Ascending aorta (tissue), 2 donors: ENCODE measurements at regions not wholly inside any gene's neighbourhood (a gene's known extent, or its start where the extent isn't known, plus 50 kb on each side); places are given as distances from the start of the nearest gene placed in this dataset.

ENCODE experiments used
- DNase-seq, 2 donors: peaks; one replicate each; pipeline ENCODE4 v3.0.0-alpha.2; 2019; ENCODE audit warnings: low spot score in 2 of 2
- H3K27ac ChIP-seq, 2 donors: fragments of 200-600 bp; sonication (generic); one replicate each; pipeline ENCODE4 v1.5.1; 2016 to 2017; ENCODE audit warnings: mild to moderate bottlenecking in 1 of 2
- H3K27me3 ChIP-seq: fragments of 200-600 bp; sonication (generic); one replicate; pipeline ENCODE4 v1.5.1; 2017
- H3K36me3 ChIP-seq, 2 donors: fragments of 200-600 bp; sonication (generic); one replicate each; pipeline ENCODE4 v1.5.1; 2016
- H3K4me1 ChIP-seq, 2 donors: fragments of 200-600 bp; sonication (generic); one replicate each; pipeline ENCODE4 v1.5.1; 2016 to 2017; ENCODE audit warnings: mild to moderate bottlenecking in 1 of 2
- H3K4me3 ChIP-seq, 2 donors: fragments of 200-600 bp; sonication (generic); one replicate each; pipeline ENCODE4 v1.5.1; 2016 to 2017; ENCODE audit warnings: mild to moderate bottlenecking in 1 of 2
- H3K9me3 ChIP-seq, 2 donors: fragments of 200-600 bp; sonication (generic); one replicate each; pipeline ENCODE4 v1.5.1; 2016
- intact Hi-C: fragments of 100-400 bp; cut with DNase I; formaldehyde crosslinking; loops from one replicate; pipeline ENCODE4 v1.15.1; 2023
- TF ChIP-seq, protein P1 (sequence below), 3 experiments: fragments of 200-600 bp in 2 of 3; fragments of 450-650 bp in 1 of 3; sonication (generic) in 2 of 3; IDR thresholded peaks; one replicate each; pipeline ENCODE4 v1.5.1; 2016 to 2019; ENCODE audit warnings: antibody characterized with exemption in 3 of 3, mild to moderate bottlenecking in 1 of 3, moderate library complexity in 1 of 3

DNA sequence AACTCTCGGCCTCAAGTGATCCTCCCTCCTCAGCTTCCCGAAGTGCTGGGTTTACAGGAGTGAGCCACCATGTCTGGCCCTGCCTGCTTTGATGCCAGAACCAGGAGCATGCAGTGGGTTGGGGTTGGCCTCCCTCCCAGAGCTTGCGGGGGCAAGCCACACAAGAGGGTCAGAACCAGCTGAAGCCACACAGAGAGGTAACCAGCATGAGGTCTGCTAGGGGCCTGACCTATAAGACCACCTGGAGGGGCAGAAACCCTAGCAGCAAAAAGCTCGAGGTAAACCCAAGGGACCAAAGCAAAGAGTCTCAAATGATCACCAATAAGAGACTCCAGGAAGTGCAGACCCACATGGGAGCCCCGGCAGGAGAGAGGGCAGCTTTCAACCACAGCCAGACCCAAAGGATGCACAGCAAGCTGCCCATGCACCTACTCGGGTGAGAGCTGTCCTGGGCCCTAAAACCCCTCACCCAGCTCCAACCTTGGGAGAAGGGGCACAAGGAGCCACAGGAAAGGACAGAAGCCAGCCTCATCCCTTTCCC lies 81.2 kb downstream of the TOMM20 start:
- Histone ChIP-seq H3K36me3 (no peaks in the 10 kb centered on the region), H3K4me1 (peaks cover 9 to 44% of the 10 kb centered on the region in 2 donors), H3K4me3 (peak overlapping the region in 1 of 2 donors; percentile 21), H3K27ac (peak overlapping the region; percentile 85 to 94), H3K27me3 (no peaks in the 10 kb centered on the region), H3K9me3 (no peaks in the 10 kb centered on the region)
- TF ChIP-seq, protein P1, sequence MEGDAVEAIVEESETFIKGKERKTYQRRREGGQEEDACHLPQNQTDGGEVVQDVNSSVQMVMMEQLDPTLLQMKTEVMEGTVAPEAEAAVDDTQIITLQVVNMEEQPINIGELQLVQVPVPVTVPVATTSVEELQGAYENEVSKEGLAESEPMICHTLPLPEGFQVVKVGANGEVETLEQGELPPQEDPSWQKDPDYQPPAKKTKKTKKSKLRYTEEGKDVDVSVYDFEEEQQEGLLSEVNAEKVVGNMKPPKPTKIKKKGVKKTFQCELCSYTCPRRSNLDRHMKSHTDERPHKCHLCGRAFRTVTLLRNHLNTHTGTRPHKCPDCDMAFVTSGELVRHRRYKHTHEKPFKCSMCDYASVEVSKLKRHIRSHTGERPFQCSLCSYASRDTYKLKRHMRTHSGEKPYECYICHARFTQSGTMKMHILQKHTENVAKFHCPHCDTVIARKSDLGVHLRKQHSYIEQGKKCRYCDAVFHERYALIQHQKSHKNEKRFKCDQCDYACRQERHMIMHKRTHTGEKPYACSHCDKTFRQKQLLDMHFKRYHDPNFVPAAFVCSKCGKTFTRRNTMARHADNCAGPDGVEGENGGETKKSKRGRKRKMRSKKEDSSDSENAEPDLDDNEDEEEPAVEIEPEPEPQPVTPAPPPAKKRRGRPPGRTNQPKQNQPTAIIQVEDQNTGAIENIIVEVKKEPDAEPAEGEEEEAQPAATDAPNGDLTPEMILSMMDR (IDR thresholded peaks at IDR 0.05): no peak
- intact Hi-C loops: no loop called here
- no peak for DNase-seq

DNA sequence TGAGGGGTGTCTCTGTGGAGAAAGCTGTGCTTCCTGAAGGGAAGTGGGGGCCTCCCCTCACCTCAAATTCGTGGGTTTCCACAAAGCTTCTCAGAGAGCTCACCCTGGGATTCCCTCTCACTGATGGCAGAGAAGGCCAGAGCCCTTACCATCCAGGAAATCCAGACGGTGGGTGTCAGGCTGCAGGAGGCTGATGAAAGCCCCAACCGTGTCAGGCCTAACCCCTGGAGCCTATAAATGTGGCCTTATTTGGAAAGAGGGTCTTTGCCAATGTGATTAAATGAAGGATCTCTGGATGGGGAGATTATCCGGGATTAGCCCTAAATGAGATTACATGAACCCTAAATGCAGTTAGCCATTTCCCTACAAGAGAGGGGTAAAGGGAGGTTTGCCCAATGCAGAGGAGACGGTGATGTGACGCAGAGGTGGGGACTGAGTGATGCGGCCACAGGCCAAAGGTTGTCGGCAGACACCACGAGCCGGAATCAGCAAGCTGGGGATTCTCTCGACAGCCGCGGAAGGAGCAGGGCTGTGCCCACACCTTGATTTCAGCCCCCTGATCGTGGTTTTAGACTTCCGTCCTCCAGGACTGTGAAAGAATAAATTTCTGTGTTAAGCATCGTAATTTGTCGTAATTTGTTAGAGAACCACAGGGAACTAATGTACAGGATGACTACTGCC lies 82.6 kb downstream of the TOMM20 start:
- DNase-seq: no peak
- Histone ChIP-seq H3K9me3 (no peaks in the 10 kb centered on the region), H3K27ac (peak overlapping the region in 1 of 2 donors; percentile 85), H3K27me3 (no peaks in the 10 kb centered on the region), H3K4me1 (peaks cover 9 to 34% of the 10 kb centered on the region in 2 donors), H3K4me3 (no peak overlapping the region), H3K36me3 (no peaks in the 10 kb centered on the region)
- intact Hi-C loops: no loop called here
- TF ChIP-seq, protein P1 (IDR thresholded peaks at IDR 0.05): no peak

DNA sequence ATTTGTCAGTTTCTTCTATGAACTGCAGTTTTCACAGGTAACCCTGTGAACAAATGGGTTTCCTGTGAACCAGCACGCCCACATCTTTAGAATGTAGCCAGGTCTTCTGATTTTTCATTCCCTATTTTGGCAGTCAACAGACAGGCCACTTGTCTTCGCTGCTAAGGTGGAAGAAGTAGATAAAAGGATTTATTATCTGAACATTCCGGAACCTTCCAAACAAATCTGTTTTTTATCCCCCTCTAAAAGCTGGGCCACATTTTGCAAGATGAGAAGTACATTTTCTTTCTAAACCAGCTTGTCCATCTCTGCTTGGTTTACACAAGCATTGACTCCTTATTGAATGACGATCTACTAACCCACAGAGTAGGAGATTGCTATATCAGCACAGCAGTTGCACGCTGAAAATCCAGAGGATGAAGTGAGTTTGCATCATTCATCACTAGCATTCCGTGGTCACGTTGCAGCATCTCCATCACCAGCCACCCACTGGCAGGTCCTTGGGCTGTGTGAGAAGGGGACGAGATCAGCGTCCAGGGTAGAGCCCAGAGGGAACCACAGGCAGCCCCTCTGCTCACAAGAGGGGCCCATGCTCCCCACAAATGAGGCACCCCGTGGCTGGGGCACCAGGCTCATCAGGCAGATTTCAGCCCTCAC lies 83.5 kb downstream of the TOMM20 start:
- Histone ChIP-seq H3K36me3 (no peaks in the 10 kb centered on the region), H3K27ac (no peak overlapping the region), H3K4me1 (peaks cover 9 to 28% of the 10 kb centered on the region in 2 donors), H3K4me3 (no peak overlapping the region), H3K9me3 (no peaks in the 10 kb centered on the region), H3K27me3 (no peaks in the 10 kb centered on the region)
- no peak for DNase-seq
- TF ChIP-seq, protein P1 (IDR thresholded peaks at IDR 0.05): no peak
- intact Hi-C loops: no loop called here

DNA sequence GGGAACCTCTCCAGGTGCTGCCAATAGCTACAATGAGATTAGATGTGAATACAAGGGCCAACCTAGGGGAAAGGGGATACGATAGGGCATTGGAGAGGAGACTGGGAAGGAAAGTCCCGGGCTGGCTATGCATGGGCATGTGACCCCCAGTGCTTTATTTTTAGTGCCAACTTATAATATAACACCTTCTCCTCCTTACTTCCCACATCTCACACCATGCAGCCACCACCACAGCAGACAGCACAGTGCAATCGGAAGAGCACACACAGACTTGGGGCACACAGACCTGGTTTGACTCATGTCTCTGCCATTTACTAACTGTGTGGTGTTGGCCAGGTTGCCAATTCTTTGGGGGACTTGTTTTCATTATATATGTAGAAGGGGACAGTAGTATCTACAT lies 85.4 kb downstream of the TOMM20 start:
- intact Hi-C loops: no loop called here
- no peak for DNase-seq
- no peak overlapping the region for H3K4me3 ChIP-seq
- H3K9me3 ChIP-seq: peaks cover 0 to 13% of the 10 kb centered on the region in 2 donors
- peaks cover 9 to 13% of the 10 kb centered on the region in 2 donors for H3K4me1 ChIP-seq
- H3K27me3 ChIP-seq: no peaks in the 10 kb centered on the region
- no peaks in the 10 kb centered on the region for H3K36me3 ChIP-seq
- no peak overlapping the region for H3K27ac ChIP-seq
- TF ChIP-seq, protein P1 (IDR thresholded peaks at IDR 0.05): no peak

DNA sequence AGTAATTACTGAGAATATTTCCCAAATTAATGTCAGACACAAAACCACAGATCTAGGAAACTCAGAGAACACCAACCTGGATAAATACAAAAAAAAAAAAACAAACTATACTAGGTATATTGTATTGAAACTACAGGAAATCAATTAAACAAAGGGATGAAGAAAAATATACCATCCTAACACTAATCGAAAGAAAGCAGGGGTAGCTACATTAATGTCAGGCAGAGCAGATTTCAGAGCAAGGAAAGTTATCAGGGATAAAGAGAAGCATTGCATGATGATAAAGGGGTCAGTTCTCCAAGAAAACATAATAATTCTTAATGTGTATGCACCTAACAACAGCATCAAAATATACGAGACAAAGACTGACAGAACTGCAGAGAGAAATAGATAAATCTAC lies 89.9 kb downstream of the TOMM20 start:
- Histone ChIP-seq H3K27me3 (no peaks in the 10 kb centered on the region), H3K4me3 (no peak overlapping the region), H3K9me3 (peaks cover 0 to 14% of the 10 kb centered on the region in 2 donors), H3K4me1 (no peaks in the 10 kb centered on the region), H3K36me3 (no peaks in the 10 kb centered on the region), H3K27ac (no peak overlapping the region)
- DNase-seq: no peak
- TF ChIP-seq, protein P1 (IDR thresholded peaks at IDR 0.05): no peak
- intact Hi-C loops: no loop called here
